Heart right ventricle (tissue), 16 donors: ENCODE measurements at regions not wholly inside any gene's neighbourhood (a gene's known extent, or its start where the extent isn't known, plus 50 kb on each side); places are given as distances from the start of the nearest gene placed in this dataset.

Experiments used
- ATAC-seq, 8 donors: fragments of 200-7000 bp; cut with Tn5 transposase; one replicate each; pipeline ENCODE4 v1.9.1; 2020; ENCODE audit warnings: mild to moderate bottlenecking in 8 of 8, moderate library complexity in 8 of 8, moderate number of reproducible peaks in 1 of 8
- DNase-seq, 2 donors: peaks; one replicate each; pipeline ENCODE4 v3.0.0-alpha.2; 2020
- H3K27ac ChIP-seq, 10 donors: fragments of 200-600 bp; sonication (generic) in 2 of 10; one replicate each; pipeline versions ENCODE4 v1.5.0 to v1.8.0; 2020 to 2022; ENCODE audit warnings: mild to moderate bottlenecking in 3 of 10
- H3K27me3 ChIP-seq, 7 donors: fragments of 200-600 bp; one replicate each; pipeline ENCODE4 v1.8.0; 2021 to 2022; ENCODE audit warnings: mild to moderate bottlenecking in 2 of 7
- H3K36me3 ChIP-seq, 9 donors: fragments of 200-600 bp; sonication (generic) in 1 of 9; one replicate each; pipeline versions ENCODE4 v1.5.0 to v1.8.0; 2020 to 2022; ENCODE audit warnings: mild to moderate bottlenecking in 2 of 9
- H3K4me1 ChIP-seq, 9 donors: fragments of 200-600 bp; sonication (generic) in 1 of 9; one replicate each; pipeline versions ENCODE4 v1.5.0 to v1.8.0; 2020 to 2022; ENCODE audit warnings: mild to moderate bottlenecking in 4 of 9
- H3K4me3 ChIP-seq, 10 donors: fragments of 200-600 bp; sonication (generic) in 2 of 10; one replicate each; pipeline versions ENCODE4 v1.5.0 to v1.8.0; 2020 to 2022; ENCODE audit warnings: mild to moderate bottlenecking in 7 of 10, moderate library complexity in 2 of 10
- H3K9me3 ChIP-seq, 11 donors: fragments of 200-600 bp in 10 of 11; sonication (generic) in 2 of 11; one replicate each; pipeline versions ENCODE4 v1.5.0 to v1.8.0; 2013 to 2022; ENCODE audit warnings: mild to moderate bottlenecking in 2 of 11, control low read depth in 1 of 11, moderate library complexity in 1 of 11
- CTCF ChIP-seq, 9 donors: fragments of 200-600 bp; sonication (generic) in 2 of 9; IDR thresholded peaks; one replicate each; pipeline versions ENCODE4 v1.5.0 to v1.8.0; 2021 to 2022; ENCODE audit warnings: antibody characterized with exemption in 9 of 9, mild to moderate bottlenecking in 5 of 9, moderate library complexity in 1 of 9
- whole genome bisulfite sequencing, 2 donors: extraction: QIAGEN DNeasy Blood & Tissue Kit; methylation state at CpG; one replicate each; pipeline ENCODE4 v1.1.7; 2013; ENCODE audit warnings: inconsistent platforms in 1 of 2; 5-methylcytosine and 5-hydroxymethylcytosine counted together
- intact Hi-C, 10 donors: fragments of 100-400 bp; cut with DNase I; formaldehyde crosslinking; loops; one replicate each; pipeline versions ENCODE4 v1.11.1 to v1.14.2; 2022
- donor health status: Arrhythmogenic right ventricular cardiomyopathy.
- donor health status: ischemic (EF 13 %, LVEDD 7.1; RV severe dilation, severe dysfunction).
- donor health status: healthy with polysubstance abuse.
- donor health status: DM: no; HTN: yes; CAD: no.
- donor health status: DM: no; HTN: no; CAD: no.
- donor health status: ischemic (EF 25% LVEDD 6.9; RV normal size, moderate dysfunction).
- donor health status: ischemic (EF 25% LVEDD 5.7; RV mildly dilated, moderate dysfunction).
- donor health status: healthy.
- donor health status: DM: yes; HTN: yes; CAD: no.
- donor health status: Ischemic cardiomyopathy.
- donor health status: ischemic (EF 35%, LVEDD 5.7; RV mildly dilated, moderate dysfunction).
- donor health status: nonischemic (EF 11% LVEDD 7.7; RV severe dilation, severe dysfunction).
- donor health status: DM: yes; HTN: yes; CAD: no.
- donor health status: PGD.
- donor health status: ischemic (EF 29% LVEDD 5.4; RV normal size, mild dysfunction).
- donor health status: nonischemic (EF 23%, LVEDD 6.1; RV moderate dilation, normal function).

- Histone ChIP-seq H3K27ac (no peak overlapping the region), H3K4me1 (peaks cover 2 to 60% (median 30%) of the 10 kb centered on the region in 9 donors), H3K27me3 (no peaks in the 10 kb centered on the region), H3K36me3 (no peaks in the 10 kb centered on the region), H3K9me3 (no peaks in the 10 kb centered on the region), H3K4me3 (no peak overlapping the region)
- TF ChIP-seq CTCF (IDR thresholded peaks at IDR 0.05) = no peak
- DNase-seq (no peak), ATAC-seq (no peak)
- WGBS, 2 donors = 86 to 92% methylated on average over 6 of the region's 6 CpGs
- intact Hi-C loops = loop anchor here in 5 of 10 donors (5.0 to 10.0 kb wide), 3 partner anchors 95 to 98 kb away; no protein-coding TSS in a partner anchor
Measured at GRCh38 chr2:8579485-8580085, 102.3 kb upstream of the ID2 start.

- DNase-seq = no peak
- H3K27me3 ChIP-seq = no peaks in the 10 kb centered on the region
- no peaks in the 10 kb centered on the region for H3K36me3 ChIP-seq
- 80 to 82% methylated on average over 16 of the region's 16 CpGs for WGBS, 2 donors
- H3K4me3 ChIP-seq = no peak overlapping the region
- H3K4me1 ChIP-seq = peaks cover 2 to 52% (median 21%) of the 10 kb centered on the region in 9 donors
- TF ChIP-seq CTCF (IDR thresholded peaks at IDR 0.05) = no peak
- H3K9me3 ChIP-seq = no peaks in the 10 kb centered on the region
- intact Hi-C loops = loop anchor here in 5 of 10 donors (5.0 to 10.0 kb wide), 2 partner anchors 94 to 97 kb away; no protein-coding TSS in a partner anchor
- no peak overlapping the region for H3K27ac ChIP-seq
- ATAC-seq = no peak
Measured at GRCh38 chr2:8580316-8581233, 101.3 kb upstream of the ID2 start.

- no peak for TF ChIP-seq CTCF (IDR thresholded peaks at IDR 0.05)
- peak overlapping the region in 1 of 10 donors; percentile 8 for H3K27ac ChIP-seq
- peaks cover 2 to 45% (median 21%) of the 10 kb centered on the region in 9 donors for H3K4me1 ChIP-seq
- H3K36me3 ChIP-seq = no peaks in the 10 kb centered on the region
- intact Hi-C loops = loop anchor here in 5 of 10 donors (5.0 to 10.0 kb wide), 2 partner anchors 94 to 96 kb away; no protein-coding TSS in a partner anchor
- no peaks in the 10 kb centered on the region for H3K9me3 ChIP-seq
- 92 to 93% methylated on average over 6 of the region's 6 CpGs for whole genome bisulfite sequencing, 2 donors
- H3K27me3 ChIP-seq = no peaks in the 10 kb centered on the region
- ATAC-seq = no peak
- DNase-seq = no peak
- H3K4me3 ChIP-seq = no peak overlapping the region
Measured at GRCh38 chr2:8581234-8581561, 100.7 kb upstream of the ID2 start.

GRCh38 chr2:8581601-8582041 is 100.2 kb upstream of the ID2 start:
- H3K9me3 ChIP-seq = no peaks in the 10 kb centered on the region
- WGBS, 2 donors = 77 to 85% methylated on average over 6 of the region's 6 CpGs
- H3K4me1 ChIP-seq = peaks cover 2 to 41% (median 21%) of the 10 kb centered on the region in 9 donors
- no peak for DNase-seq
- no peak for TF ChIP-seq CTCF (IDR thresholded peaks at IDR 0.05)
- peak overlapping the region in 1 of 10 donors; percentile 8 for H3K27ac ChIP-seq
- no peak overlapping the region for H3K4me3 ChIP-seq
- ATAC-seq = no peak
- no peaks in the 10 kb centered on the region for H3K27me3 ChIP-seq
- no peaks in the 10 kb centered on the region for H3K36me3 ChIP-seq
- intact Hi-C loops = loop anchor here in 5 of 10 donors (5.0 to 10.0 kb wide), 2 partner anchors 93 to 96 kb away; no protein-coding TSS in a partner anchor
